Rectal smooth muscle tissue (tissue), 1 donor: ENCODE measurements at regions not wholly inside any gene's neighbourhood (a gene's known extent, or its start where the extent isn't known, plus 50 kb on each side); places are given as distances from the start of the nearest gene placed in this dataset.

ENCODE experiments used
- H3K27ac ChIP-seq: one replicate; pipeline ENCODE4 v1.7.0; 2013; ENCODE audit warnings: low read depth, low read length, inconsistent platforms
- H3K27me3 ChIP-seq: one replicate; pipeline ENCODE4 v1.7.0; 2013; ENCODE audit warnings: low read length; ENCODE audit not compliant: control insufficient read depth, insufficient read depth
- H3K36me3 ChIP-seq: one replicate; pipeline ENCODE4 v1.7.0; 2013; ENCODE audit warnings: low read length; ENCODE audit not compliant: control insufficient read depth, insufficient read depth
- H3K4me1 ChIP-seq: one replicate; pipeline ENCODE4 v1.7.0; 2013; ENCODE audit warnings: low read length; ENCODE audit not compliant: control insufficient read depth, insufficient read depth
- H3K4me3 ChIP-seq: one replicate; pipeline ENCODE4 v1.7.0; 2013; ENCODE audit warnings: low read length
- H3K9ac ChIP-seq: one replicate; pipeline ENCODE4 v1.7.0; 2013; ENCODE audit warnings: low read length

DNA sequence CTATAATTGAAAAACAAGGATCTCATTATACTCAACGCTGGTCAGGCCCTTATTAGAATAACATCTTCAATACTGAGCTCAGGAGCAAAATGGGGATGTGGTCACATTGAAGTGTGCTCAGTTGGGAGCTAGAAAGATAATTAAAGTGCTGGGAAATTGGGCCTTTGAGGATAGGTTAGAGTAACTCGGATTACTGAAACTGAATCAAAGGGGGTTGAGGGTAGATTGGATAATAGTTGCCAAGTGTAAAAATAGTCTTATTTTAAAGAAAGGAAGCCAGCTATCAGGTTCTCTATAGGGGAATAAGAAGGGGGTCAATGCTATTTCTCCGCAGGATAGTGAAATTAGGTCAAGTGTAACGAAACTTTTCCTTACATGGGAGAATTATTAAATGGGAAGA is 391.0 kb upstream of the PTPRD start:
- no peak overlapping the region for H3K27ac ChIP-seq
- no peaks in the 10 kb centered on the region for H3K27me3 ChIP-seq
- H3K4me3 ChIP-seq: no peak overlapping the region
- no peaks in the 10 kb centered on the region for H3K4me1 ChIP-seq
- H3K36me3 ChIP-seq: no peaks in the 10 kb centered on the region
- H3K9ac ChIP-seq: no peak overlapping the region

DNA sequence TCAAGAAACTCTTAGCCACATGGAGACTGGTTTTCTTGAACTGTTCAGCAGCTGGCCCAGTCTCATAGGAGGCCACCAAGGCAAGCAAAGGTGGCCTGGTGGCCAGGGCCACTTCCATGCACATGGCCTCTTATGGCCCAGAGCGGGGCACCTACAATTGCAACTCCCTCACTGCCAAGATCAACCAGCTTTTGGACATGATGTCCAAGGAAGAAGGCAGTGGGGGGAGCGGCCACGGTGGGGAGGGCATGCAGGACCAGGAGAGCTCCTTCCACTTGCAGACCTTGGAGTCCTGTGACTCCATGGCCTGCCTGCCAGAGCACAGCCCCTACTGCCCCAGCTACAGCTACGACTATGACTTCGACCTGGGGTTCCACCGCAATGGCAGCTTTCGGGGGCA is 398.9 kb upstream of the PTPRD start:
- H3K36me3 ChIP-seq: no peaks in the 10 kb centered on the region
- no peaks in the 10 kb centered on the region for H3K27me3 ChIP-seq
- no peak overlapping the region for H3K4me3 ChIP-seq
- no peak overlapping the region for H3K9ac ChIP-seq
- H3K4me1 ChIP-seq: no peaks in the 10 kb centered on the region
- no peak overlapping the region for H3K27ac ChIP-seq

DNA sequence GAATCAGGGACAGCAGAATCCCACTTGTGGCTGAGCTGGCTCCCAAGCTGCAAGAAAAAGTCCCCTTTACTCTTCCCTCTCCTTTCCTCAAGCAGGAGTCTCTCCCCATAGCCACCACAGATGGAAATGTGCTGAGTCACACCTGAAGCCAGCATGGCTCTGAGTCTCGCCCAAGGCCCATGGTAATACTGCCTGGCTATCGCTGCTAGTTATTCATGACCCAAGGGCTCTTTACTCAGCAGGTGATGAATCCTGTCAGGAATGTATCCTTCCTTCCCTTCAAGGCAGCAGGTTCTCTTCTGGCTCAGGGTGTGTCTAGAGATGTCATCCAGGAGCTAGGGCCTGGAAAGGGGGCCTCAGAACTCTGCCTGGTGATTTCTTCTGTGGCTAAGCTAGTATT is 403.3 kb upstream of the PTPRD start:
- no peaks in the 10 kb centered on the region for H3K27me3 ChIP-seq

DNA sequence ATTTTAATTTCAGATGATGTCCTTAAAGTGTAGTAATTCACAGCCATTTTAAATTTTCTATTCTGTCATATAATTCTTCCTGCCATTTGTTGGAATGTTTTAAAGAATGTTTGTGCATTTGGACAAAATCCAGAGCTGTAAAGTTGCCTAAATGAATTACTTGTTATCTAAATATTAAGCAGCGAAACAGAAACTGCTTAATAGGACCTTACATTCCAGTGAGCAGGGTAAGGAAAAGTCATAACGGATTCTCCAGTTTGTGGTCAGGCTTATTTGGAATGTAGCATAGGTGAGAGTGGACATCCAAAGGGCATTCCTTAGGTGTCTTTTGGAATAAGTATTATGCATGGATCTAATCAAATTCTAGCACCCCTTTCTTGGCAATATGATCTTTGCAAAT is 410.4 kb upstream of the PTPRD start:
- Histone ChIP-seq H3K27me3 (no peaks in the 10 kb centered on the region), H3K9ac (no peak overlapping the region), H3K4me3 (no peak overlapping the region), H3K27ac (no peak overlapping the region), H3K4me1 (no peaks in the 10 kb centered on the region), H3K36me3 (no peaks in the 10 kb centered on the region)

More for the DNA sequence above, 403.3 kb upstream of the PTPRD start:
- Histone ChIP-seq H3K4me1 (no peaks in the 10 kb centered on the region), H3K9ac (no peak overlapping the region), H3K36me3 (no peaks in the 10 kb centered on the region), H3K27ac (no peak overlapping the region), H3K4me3 (no peak overlapping the region)

DNA sequence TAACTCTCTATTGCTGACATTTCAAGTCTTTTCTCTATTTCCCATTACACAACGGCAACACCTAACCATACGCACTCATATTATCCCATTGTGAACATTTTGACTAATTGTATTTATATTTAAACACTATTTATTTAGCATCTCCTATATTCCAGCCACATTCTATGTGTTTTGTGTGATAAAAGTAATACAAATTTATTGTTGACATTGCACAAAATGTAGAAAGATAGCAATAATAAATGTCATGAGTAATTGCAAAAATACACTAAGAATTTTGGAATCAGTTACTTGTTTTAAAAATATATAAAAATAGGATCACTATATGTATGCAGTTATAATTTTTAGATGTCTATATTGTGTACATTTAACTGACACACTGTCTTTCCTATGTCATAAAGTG is 413.0 kb upstream of the PTPRD start:
- no peak overlapping the region for H3K27ac ChIP-seq
- H3K4me1 ChIP-seq: no peaks in the 10 kb centered on the region
- H3K36me3 ChIP-seq: no peaks in the 10 kb centered on the region
- H3K9ac ChIP-seq: no peak overlapping the region
- H3K27me3 ChIP-seq: no peaks in the 10 kb centered on the region
- H3K4me3 ChIP-seq: no peak overlapping the region

DNA sequence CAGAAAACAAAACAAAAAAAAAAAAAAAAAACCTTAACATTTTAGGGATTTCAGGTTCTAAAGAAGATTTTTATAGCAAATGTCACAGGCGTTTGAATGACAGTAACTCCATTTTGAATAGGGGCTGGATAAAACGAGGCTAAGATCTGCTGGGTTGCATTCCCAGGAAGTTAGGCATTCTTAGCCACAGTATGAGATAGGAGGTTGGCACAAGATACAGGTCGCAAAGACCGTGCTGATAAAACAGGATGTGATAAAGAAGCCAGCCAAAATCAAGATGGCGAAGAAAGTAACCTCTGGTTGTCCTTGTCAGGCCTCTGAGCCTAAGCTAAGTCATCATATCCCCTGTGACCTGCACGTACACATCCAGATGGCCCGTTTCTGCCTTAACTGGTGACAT is 425.6 kb upstream of the PTPRD start:
- no peak overlapping the region for H3K9ac ChIP-seq
- H3K36me3 ChIP-seq: no peaks in the 10 kb centered on the region
- H3K4me3 ChIP-seq: no peak overlapping the region
- no peaks in the 10 kb centered on the region for H3K27me3 ChIP-seq
- no peak overlapping the region for H3K27ac ChIP-seq
- H3K4me1 ChIP-seq: no peaks in the 10 kb centered on the region

DNA sequence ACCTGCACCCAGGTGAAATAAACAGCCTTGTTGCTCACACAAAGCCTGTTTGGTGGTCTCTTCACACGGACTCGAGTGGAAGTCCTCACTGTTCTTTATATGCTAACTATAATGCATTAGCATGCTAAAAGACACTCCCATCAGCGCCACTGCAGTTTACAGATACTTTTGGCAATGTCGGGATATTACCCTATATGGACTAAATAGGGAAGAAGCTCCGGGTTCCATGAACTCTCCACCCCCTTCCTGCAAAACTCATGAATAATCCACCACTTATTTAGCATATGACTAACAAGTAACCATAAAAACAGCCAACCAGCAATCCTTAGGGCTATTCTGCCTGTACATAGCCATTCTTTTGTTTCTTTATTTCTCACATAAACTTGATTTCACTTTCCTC is 426.2 kb upstream of the PTPRD start:
- no peaks in the 10 kb centered on the region for H3K4me1 ChIP-seq
- no peak overlapping the region for H3K9ac ChIP-seq
- no peaks in the 10 kb centered on the region for H3K36me3 ChIP-seq
- no peaks in the 10 kb centered on the region for H3K27me3 ChIP-seq
- H3K4me3 ChIP-seq: no peak overlapping the region
- H3K27ac ChIP-seq: no peak overlapping the region

DNA sequence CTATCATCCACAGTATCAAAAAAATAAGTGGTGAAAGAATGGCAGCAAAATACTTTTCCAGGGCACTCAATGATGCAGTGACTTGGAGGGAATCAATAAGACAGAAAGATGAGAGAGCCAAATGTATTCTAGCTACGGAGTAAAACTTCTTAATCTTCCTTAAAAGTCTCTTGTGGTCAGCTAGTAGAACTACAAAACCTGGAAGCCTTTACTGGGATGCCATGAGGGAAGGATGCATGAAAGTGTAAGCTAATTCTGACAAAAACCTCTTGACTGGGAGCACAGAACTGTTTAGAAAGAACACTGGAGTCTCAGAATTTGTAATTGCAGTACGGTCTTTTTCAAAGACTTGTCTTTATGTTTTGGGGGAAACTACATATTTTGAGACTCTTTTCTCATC is 432.8 kb upstream of the PTPRD start:
- H3K4me3 ChIP-seq: no peak overlapping the region
- H3K4me1 ChIP-seq: no peaks in the 10 kb centered on the region
- H3K27ac ChIP-seq: no peak overlapping the region
- no peaks in the 10 kb centered on the region for H3K36me3 ChIP-seq
- H3K9ac ChIP-seq: no peak overlapping the region
- H3K27me3 ChIP-seq: no peaks in the 10 kb centered on the region

DNA sequence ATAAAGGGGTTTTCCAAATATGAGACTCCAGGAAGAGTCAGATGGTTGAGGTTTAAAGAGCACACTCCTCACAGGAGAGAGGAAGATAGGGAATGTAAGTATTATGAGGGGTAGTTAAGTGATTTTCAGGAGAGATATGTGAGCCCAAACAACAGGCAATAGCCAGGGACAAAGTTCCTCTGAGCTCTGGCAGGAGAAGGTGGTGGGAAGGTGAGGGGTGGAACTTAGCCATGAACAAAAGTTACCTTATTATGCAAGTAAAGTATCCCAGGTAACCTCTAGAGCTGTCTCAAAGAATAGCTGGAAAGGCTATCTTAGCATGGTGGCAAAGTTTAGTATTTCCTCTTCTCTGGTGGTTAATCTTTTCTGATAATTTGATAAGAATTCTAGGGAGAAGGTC is 450.5 kb upstream of the PTPRD start:
- Histone ChIP-seq H3K27me3 (no peaks in the 10 kb centered on the region), H3K27ac (no peak overlapping the region), H3K4me3 (no peak overlapping the region), H3K9ac (no peak overlapping the region), H3K4me1 (no peaks in the 10 kb centered on the region), H3K36me3 (no peaks in the 10 kb centered on the region)

DNA sequence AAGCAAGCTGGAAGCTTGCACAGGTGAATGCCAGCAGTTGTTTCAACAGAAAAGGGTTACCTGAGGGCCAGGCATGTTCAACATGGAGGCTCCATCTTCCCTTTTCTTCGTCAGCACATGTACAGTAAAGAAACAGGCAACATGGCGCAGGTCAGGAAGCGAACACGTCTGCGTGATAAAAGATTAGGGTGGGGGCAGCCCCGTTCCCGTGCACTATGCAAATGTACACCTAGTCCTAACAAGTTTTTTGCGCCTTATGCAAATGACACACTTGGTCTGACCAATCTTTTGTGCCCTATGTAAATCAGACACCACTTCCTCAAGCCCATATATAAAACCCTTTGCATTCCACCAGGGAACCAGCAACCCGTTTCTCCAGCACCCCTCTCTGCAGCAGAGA is 452.1 kb upstream of the PTPRD start:
- Histone ChIP-seq H3K27ac (no peak overlapping the region), H3K36me3 (no peaks in the 10 kb centered on the region), H3K4me1 (no peaks in the 10 kb centered on the region), H3K4me3 (no peak overlapping the region), H3K27me3 (no peaks in the 10 kb centered on the region), H3K9ac (no peak overlapping the region)

DNA sequence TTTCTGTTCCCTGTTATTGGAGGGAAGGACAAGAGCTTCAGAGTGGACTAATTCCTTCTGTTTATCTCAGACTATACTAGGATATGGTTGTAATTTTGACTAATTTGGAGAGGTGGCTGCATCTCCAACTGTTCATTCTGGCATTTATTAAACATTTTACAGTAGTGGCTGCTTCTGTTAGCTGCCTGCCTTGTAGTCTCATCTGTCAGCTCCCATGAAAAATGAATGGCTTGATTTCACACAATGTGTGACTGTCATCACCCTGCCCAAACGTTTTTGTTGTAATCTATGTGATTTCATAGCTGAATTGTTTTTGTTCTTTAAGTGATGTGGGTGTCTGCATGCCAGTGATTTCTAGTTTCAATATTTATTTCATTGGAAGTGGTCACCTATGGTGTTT is 459.4 kb upstream of the PTPRD start:
- Histone ChIP-seq H3K27ac (no peak overlapping the region), H3K4me1 (no peaks in the 10 kb centered on the region)

DNA sequence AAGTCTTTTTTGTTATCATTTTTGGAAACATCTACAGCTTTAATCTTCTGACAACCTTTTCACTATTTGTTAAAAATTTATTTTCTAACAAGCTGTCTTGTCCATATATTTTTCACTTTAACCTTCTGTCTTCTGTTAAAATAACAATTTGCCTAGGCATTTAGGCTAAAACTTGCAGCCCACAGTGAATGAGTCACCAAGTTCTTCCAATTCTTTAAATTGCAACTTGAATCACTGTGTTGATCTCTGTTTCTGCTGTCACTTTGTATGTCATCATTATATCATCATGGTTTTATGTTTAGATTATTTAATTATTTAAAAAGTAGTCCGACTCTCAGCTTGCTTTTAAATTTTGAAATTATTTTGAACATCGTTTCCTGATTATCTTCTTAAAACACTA is 473.8 kb upstream of the PTPRD start:
- no peak overlapping the region for H3K9ac ChIP-seq
- no peak overlapping the region for H3K4me3 ChIP-seq
- no peaks in the 10 kb centered on the region for H3K36me3 ChIP-seq
- H3K27me3 ChIP-seq: no peaks in the 10 kb centered on the region
- H3K27ac ChIP-seq: no peak overlapping the region
- no peaks in the 10 kb centered on the region for H3K4me1 ChIP-seq

More for the DNA sequence above, 459.4 kb upstream of the PTPRD start:
- Histone ChIP-seq H3K4me3 (no peak overlapping the region), H3K27me3 (no peaks in the 10 kb centered on the region), H3K36me3 (no peaks in the 10 kb centered on the region), H3K9ac (no peak overlapping the region)

DNA sequence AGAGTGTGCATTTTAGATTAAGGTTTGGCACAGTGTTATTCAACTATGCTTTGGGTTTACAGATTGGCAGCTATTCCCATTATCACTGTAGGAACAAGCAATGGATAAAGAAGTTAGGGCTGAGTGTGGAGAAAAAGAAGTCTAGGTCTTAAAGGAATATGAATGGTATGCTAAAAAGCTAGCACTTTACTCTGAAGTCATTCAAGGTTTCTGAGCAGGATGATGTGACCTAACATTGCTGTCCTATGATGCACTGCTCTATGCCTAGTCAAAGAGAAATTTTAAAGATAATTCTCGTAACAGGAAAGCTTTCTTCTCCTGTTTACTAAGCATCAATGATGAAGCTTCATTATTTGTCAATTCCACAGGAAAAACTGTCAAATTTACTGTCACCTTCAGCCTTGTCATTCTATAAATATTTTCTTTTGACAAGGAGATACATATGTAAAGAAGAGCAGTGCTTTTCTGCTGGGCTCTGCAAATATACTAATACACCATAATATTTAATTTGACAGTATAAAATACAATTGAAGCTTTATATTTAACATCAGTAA is 476.1 kb upstream of the PTPRD start:
- Histone ChIP-seq H3K4me3 (no peak overlapping the region), H3K27me3 (no peaks in the 10 kb centered on the region), H3K9ac (no peak overlapping the region), H3K36me3 (no peaks in the 10 kb centered on the region), H3K4me1 (no peaks in the 10 kb centered on the region), H3K27ac (no peak overlapping the region)
